ENCODE measurements at regions not wholly inside any gene's neighbourhood (a gene's known extent, or its start where the extent isn't known, plus 50 kb on each side); places are given as distances from the start of the nearest gene placed in this dataset.

DNA sequence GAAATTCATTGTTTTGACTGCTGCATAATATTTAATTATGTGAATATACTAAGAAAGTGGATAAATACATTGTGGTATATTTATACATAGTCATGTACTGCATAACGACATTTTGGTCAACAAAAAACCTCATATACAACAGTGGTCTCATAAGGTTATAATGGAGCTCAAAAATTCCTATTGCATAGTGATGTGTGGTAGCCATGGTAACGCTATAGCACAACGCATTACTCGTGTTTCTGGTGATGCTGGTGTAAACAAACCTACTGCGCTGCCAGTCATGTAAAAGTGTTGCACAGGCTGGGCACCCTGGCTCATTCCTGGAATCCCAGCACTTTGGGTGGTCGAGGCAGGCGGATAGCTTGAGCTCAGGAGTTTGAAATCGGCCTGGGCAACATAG lies 52.6 kb upstream of the NHLH2 start:
- DNase-seq (ENCODE audit: low read depth in 4 of 4, low spot score in 2 of 4) = no peak

DNA sequence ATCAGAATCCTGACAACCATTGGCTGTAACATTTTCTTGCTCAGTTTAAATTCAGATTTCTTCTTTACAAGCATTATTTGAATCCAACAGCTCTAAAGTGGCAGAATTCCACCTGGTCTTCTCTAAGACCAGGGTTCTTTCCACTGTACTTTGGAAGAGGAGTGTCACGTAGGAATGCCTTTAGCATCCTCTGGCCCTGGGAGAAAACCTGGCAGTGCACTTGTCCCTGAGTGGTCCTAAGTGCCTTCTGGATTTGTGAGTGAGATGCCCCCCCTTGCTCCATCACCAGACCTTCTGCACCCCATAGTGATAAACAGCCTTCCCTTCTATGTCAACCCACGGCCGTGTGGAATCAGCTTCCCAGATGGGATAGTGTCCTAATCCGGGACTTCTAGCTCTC lies 57.1 kb upstream of the NHLH2 start:
- DNase-seq (ENCODE audit: low read depth in 4 of 4, low spot score in 2 of 4) = no peak

DNA sequence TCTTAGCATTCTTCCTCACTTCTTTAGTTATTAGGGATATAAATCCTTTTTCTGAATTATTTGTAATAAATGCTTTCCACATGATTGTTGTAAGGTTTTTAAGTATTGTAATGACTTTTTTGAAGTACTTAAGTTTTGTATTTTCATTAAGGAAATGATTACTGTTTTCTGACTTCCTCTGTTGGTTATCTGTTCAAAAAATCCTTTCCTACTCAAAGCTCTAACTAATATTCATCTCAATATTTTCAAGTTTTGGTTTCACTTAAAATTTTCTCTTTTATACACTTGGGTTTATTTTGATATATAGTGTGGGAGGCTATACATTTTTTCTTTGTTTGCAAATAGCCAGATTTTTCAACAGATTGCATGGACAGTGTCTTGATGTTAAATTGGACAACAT lies 59.9 kb upstream of the NHLH2 start:
- DNase-seq (ENCODE audit: low read depth in 4 of 4, low spot score in 2 of 4) = no peak

DNA sequence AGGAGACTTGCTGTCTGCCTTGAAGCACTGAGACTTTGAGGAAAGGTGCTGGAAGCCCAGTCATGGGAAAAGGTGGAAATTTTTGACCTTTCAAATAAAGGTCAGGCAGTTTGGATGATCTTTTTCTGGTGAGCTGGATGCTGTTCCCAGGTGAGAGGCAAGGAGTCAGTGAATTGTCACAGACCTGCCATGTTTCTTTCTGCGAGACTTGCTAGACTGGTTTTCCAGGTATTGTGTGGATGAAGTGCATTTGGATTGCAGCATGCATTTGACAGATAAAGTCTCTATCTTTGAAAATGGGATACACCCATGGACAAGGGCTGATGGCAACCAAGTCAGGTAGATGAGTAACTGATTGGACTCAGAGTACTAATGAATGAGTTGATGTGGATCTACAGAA lies 65.7 kb upstream of the NHLH2 start:
- DNase-seq (ENCODE audit: low read depth in 4 of 4, low spot score in 2 of 4) = no peak

DNA sequence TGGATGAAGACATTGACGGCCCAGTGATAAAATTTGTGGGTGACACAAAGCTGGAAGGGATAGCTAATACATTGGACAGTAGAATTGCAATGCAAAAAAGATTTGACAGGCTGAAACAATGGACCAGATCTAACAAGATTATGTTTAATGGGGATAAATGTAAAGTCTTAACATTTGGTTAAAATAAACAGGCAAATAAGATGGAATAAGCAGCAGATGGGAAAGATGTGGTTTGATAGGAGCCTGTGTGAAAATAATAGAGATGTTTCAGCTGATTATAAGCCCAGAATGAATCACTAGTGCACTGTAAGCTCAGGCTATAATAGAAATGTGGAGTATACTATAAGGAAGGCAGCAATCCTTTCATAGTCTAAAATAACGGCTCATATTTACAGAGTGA lies 66.2 kb upstream of the NHLH2 start:
- DNase-seq (ENCODE audit: low read depth in 4 of 4, low spot score in 2 of 4) = no peak

DNA sequence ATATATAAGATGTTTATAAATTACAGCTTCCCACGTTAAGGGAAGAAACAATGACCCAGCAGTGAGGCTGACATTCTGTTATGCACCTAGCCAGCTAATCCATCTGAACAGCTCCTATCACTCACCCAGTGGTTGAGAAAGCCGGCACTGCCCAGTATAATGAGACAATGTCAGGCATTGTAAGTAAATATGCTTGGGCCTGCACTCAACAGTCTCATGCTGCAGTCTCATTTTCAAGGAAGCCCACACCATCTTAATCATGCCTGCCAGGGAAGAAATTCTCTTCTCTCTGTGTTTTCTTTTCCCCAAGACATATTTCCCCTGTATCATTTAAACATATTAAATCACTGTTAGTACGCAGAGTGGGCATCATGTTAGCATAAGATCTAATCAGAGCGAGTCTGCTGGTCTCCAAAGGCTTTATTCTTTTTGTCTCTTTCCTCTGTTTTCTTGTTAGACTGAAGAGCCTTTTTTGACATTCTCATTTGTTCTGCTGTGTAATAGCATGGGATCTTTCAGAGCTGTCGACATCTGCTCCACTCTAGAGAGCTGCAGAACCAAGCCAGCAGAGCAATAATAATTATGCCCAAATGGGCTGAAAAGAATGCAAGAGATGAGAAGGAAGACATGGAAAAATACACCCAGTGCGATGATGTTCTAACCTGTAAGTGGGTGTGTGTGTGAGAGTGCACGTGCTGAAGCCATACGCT lies 67.6 kb upstream of the SLC22A15 start:
- no peak for DNase-seq (ENCODE audit: low read depth in 4 of 4, low spot score in 2 of 4)

DNA sequence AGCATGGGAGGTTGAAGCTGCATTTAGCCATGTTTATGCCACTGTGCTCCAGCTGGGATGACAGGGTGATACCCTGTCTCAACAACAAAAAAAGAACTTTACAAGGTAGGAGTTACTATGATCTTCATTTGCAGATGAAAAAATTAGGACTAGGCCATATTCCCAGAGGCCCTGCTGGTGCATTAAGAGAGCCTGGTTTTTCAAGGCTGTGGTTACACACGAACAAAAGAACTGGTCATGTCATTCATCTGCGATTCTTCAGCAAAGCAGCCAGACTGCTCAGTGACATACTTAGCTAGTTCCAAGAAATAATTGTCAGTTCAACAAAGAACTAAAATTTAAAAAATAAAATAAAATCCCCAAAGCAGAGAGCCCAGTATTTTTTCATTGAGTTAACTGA lies 66.1 kb upstream of the SLC22A15 start:
- no peak for DNase-seq (ENCODE audit: low read depth in 4 of 4, low spot score in 2 of 4)

DNA sequence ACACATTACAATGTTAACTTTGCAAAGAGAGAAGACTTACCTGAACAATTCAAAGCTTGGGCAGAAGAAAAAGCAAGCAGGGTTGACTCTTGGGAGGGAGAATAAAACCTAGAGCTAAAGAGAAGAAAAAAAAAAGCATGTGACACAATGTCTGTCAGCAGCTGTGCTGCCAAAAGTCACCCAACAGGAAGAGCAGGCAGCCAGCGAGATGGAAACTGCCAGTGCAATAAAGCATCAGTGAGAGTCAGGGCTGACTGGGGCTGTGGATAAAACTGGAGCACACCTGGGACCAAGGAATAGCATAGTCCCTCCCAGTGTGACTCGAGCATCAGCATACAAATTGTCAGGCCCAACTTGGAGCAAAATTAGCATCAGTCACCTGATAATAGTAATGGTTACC lies 65.0 kb upstream of the SLC22A15 start:
- DNase-seq (ENCODE audit: low read depth in 4 of 4, low spot score in 2 of 4) = peak in 1 of 4 donors; percentile 25

DNA sequence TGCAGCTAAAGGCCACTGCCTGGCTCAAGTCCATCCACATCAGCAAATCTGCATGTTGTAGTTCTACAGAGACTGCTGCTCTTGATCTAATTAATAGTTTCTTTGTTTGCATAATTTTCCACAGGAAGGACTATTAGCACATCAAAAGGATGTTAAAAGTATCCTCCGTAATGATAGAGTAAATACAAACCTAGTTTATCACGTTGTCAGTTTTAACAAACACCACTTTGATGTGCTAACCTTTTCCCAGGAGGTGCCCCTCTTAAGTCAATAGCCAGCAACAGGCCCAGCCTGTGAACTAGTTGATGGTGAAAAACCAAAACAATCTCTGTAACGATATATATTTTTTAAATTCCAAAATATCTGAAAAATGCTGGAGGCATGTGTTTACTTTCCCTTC lies 64.2 kb upstream of the SLC22A15 start:
- no peak for DNase-seq (ENCODE audit: low read depth in 4 of 4, low spot score in 2 of 4)

DNA sequence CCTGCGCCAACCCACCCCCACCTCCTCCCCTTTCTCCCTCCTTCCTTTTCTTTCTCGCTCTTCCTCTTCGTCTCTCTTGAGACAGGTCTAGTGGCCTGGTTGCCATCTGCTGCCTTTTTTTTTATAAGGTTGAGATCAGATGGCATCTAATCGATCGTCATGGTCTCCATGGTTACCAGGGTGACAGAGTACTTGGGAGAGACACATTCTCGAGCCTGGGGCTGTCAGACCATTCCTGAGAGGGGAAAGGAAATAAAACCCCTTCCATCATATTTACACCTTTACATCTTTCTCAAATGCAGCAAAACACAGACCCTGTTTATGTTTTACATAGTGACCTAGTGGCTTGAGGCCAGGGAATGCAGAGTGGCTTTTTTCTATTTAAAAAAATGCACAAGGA lies 53.5 kb upstream of the SLC22A15 start:
- no peak for DNase-seq (ENCODE audit: low read depth in 4 of 4, low spot score in 2 of 4)

DNA sequence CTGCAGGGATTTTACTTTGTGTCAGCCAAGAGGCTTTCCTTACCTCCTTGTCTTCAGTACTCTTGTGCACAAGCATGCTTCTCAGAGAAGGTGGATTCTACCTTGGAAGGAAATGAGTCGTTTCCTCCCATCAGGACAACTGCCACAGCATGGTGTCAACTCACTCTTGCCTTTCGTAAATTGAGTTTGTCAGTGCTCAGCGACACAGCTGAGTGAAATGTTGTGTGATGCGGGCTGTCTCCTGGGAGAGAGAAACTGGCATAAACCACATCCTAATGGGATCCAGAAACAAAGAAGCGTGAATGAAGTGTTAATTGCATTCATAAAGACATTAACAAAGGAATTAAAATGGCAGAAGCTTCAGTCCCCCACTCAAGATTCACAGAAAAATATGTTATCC lies 51.5 kb upstream of the SLC22A15 start:
- DNase-seq (ENCODE audit: low read depth in 4 of 4, low spot score in 2 of 4) = no peak

DNA sequence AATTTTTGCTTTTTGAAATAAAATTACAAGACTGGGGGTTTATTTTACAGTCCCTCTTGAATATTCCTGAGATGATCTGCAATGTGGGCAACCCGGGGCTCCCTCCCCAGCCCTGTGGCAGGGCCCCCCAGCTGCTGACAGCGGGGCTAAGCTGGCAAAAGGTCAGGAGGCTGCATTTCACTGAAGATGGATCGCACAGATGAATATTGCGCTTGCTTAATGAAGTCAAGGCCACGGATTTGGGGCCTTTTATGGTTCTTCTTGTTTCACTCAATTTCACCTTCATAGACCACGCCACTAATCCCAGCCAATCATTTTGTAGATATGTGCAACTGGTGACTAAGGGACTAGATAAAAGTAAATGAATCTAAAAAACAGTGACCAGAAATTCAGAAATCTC lies 50.8 kb upstream of the SLC22A15 start:
- no peak for DNase-seq (ENCODE audit: low read depth in 4 of 4, low spot score in 2 of 4)

Data from left renal cortex interstitium (tissue), 4 donors.